Gastroesophageal sphincter (tissue), 4 donors: ENCODE measurements at regions not wholly inside any gene's neighbourhood (a gene's known extent, or its start where the extent isn't known, plus 50 kb on each side); places are given as distances from the start of the nearest gene placed in this dataset.

Experiments used
- ATAC-seq: fragments of 150-250 bp; one replicate; pipeline ENCODE4 v1.9.1; 2016; ENCODE audit warnings: mild to moderate bottlenecking, moderate library complexity
- H3K27ac ChIP-seq, 4 donors: fragments of 200-600 bp; sonication (generic) in 3 of 4; 1 replicate in 3 of 4; 2 replicates in 1 of 4; pipeline ENCODE4 v1.5.1; 2016 to 2019
- H3K27me3 ChIP-seq: fragments of 200-600 bp; sonication (generic); one replicate; pipeline ENCODE4 v1.5.1; 2019
- H3K36me3 ChIP-seq, 2 donors: fragments of 200-600 bp; sonication (generic); one replicate each; pipeline ENCODE4 v1.5.1; 2019; ENCODE audit warnings: control low read depth in 1 of 2
- H3K4me1 ChIP-seq, 3 donors: fragments of 200-600 bp; sonication (generic); 1 replicate in 2 of 3; 2 replicates in 1 of 3; pipeline ENCODE4 v1.5.1; 2016 to 2019; ENCODE audit warnings: control low read depth in 2 of 3
- H3K4me3 ChIP-seq, 2 donors: fragments of 200-600 bp; sonication (generic); one replicate each; pipeline ENCODE4 v1.5.1; 2019; ENCODE audit warnings: mild to moderate bottlenecking in 1 of 2, moderate library complexity in 1 of 2
- H3K9me3 ChIP-seq, 3 donors: fragments of 200-600 bp; sonication (generic); one replicate each; pipeline ENCODE4 v1.5.1; 2017 to 2019; ENCODE audit warnings: control low read depth in 2 of 3
- CTCF ChIP-seq, 4 experiments: fragments of 200-600 bp in 2 of 4; fragments of 450-650 bp in 2 of 4; sonication (generic) in 1 of 4; IDR thresholded peaks; one replicate each; pipeline ENCODE4 v1.5.1; 2017 to 2019; ENCODE audit warnings: antibody characterized with exemption in 4 of 4, mild to moderate bottlenecking in 2 of 4, moderate library complexity in 2 of 4
- EP300 ChIP-seq: sonication (generic); formaldehyde crosslinking; IDR thresholded peaks from one replicate; pipeline ENCODE4 v1.6.1; 2017; ENCODE audit warnings: antibody characterized with exemption, mild to moderate bottlenecking
- POLR2A ChIP-seq, 2 donors: fragments of 450-650 bp; IDR thresholded peaks; one replicate each; pipeline ENCODE4 v1.6.1; 2017; ENCODE audit warnings: antibody characterized with exemption in 2 of 2, mild to moderate bottlenecking in 2 of 2, moderate library complexity in 1 of 2
- POLR2AphosphoS5 ChIP-seq: sonication (generic); formaldehyde crosslinking; IDR thresholded peaks from one replicate; pipeline ENCODE4 v1.6.1; 2017; ENCODE audit warnings: antibody characterized with exemption
- WGBS, 2 donors: methylation state at CpG; one replicate each; pipeline ENCODE4 v1.1.5; 2018; ENCODE audit warnings: low coverage in 1 of 2; 5-methylcytosine and 5-hydroxymethylcytosine counted together

GRCh38 chr5:30209755-30210154 lies 983.7 kb upstream of the CDH6 start:
- no peak for ATAC-seq
- Histone ChIP-seq H3K4me1 (no peaks in the 10 kb centered on the region), H3K9me3 (peaks cover 0 to 11% (median 0%) of the 10 kb centered on the region in 3 donors), H3K36me3 (no peaks in the 10 kb centered on the region), H3K4me3 (no peak overlapping the region), H3K27me3 (no peaks in the 10 kb centered on the region), H3K27ac (no peak overlapping the region)
- TF ChIP-seq POLR2AphosphoS5 (no peak), EP300 (no peak), CTCF (IDR thresholded peaks at IDR 0.05) (no peak), POLR2A (IDR thresholded peaks at IDR 0.05) (no peak)

- Histone ChIP-seq H3K36me3 (no peaks in the 10 kb centered on the region), H3K27me3 (no peaks in the 10 kb centered on the region), H3K4me1 (no peaks in the 10 kb centered on the region), H3K27ac (no peak overlapping the region), H3K4me3 (no peak overlapping the region), H3K9me3 (peaks cover 0 to 7% (median 0%) of the 10 kb centered on the region in 3 donors)
- TF ChIP-seq POLR2A (IDR thresholded peaks at IDR 0.05): no peak
- no peak for TF ChIP-seq CTCF (IDR thresholded peaks at IDR 0.05)
- no peak for TF ChIP-seq EP300
- no peak for TF ChIP-seq POLR2AphosphoS5
- 69 to 82% methylated on average over 2 to 3 of the region's 3 CpGs for WGBS, 2 donors
- ATAC-seq: no peak
These were observed 995.8 kb upstream of the CDH6 start for GRCh38 chr5:30197662-30198061.

- Histone ChIP-seq H3K27me3 (no peaks in the 10 kb centered on the region), H3K36me3 (no peaks in the 10 kb centered on the region), H3K27ac (no peak overlapping the region), H3K9me3 (peaks cover 0 to 7% (median 0%) of the 10 kb centered on the region in 3 donors), H3K4me1 (no peaks in the 10 kb centered on the region), H3K4me3 (no peak overlapping the region)
- ATAC-seq: no peak
- no peak for TF ChIP-seq POLR2AphosphoS5
- no peak for TF ChIP-seq EP300
- TF ChIP-seq POLR2A (IDR thresholded peaks at IDR 0.05): no peak
- no peak for TF ChIP-seq CTCF (IDR thresholded peaks at IDR 0.05)
- 40 to 66% methylated on average over 2 of the region's 2 CpGs for WGBS, 2 donors
These were observed 998.5 kb upstream of the CDH6 start for GRCh38 chr5:30195036-30195435.

DNA sequence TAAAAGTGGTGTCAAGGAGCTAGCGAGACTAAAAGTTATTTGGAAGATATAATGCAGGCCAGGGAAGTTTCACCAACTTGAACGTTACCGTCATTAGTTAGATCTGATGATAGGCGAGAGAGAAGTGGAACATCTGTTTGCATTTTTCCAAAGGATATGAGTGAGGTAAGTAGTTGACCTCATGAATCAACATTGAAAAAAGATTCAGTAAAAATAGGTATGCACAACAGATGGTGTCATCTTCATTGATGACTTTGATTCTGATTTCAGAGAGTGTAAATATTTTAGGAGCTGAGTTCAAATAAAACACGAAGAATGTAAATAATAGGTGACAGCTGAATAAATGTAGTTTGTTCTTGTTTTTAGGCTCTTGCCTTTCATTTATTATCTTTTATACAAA lies 998.9 kb upstream of the CDH6 start:
- H3K9me3 ChIP-seq: peaks cover 0 to 7% (median 0%) of the 10 kb centered on the region in 3 donors
- no peaks in the 10 kb centered on the region for H3K27me3 ChIP-seq
- 16 to 39% methylated on average over 5 of the region's 5 CpGs for WGBS, 2 donors

More for the DNA sequence above, 998.9 kb upstream of the CDH6 start:
- TF ChIP-seq EP300: no peak
- no peak for TF ChIP-seq POLR2A (IDR thresholded peaks at IDR 0.05)
- TF ChIP-seq CTCF (IDR thresholded peaks at IDR 0.05): no peak
- no peak for TF ChIP-seq POLR2AphosphoS5
- Histone ChIP-seq H3K27ac (no peak overlapping the region), H3K4me3 (no peak overlapping the region), H3K36me3 (no peaks in the 10 kb centered on the region), H3K4me1 (no peaks in the 10 kb centered on the region)
- ATAC-seq: no peak
